GM18508 (cell line): ENCODE measurements at regions not wholly inside any gene's neighbourhood (a gene's known extent, or its start where the extent isn't known, plus 50 kb on each side); places are given as distances from the start of the nearest gene placed in this dataset.
"Not testable (repeated sequence)": the region's sequence is repeated elsewhere in the genome, so short reads cannot be mapped to it uniquely, and the experiment has no call there.

Experiments
- ATAC-seq: cut with Tn5 transposase; IDR thresholded peaks from one replicate; pipeline ENCODE4 v1.9.1; 2021; ENCODE audit warnings: moderate number of reproducible peaks; ENCODE audit not compliant: insufficient read depth, unreplicated experiment

DNA sequence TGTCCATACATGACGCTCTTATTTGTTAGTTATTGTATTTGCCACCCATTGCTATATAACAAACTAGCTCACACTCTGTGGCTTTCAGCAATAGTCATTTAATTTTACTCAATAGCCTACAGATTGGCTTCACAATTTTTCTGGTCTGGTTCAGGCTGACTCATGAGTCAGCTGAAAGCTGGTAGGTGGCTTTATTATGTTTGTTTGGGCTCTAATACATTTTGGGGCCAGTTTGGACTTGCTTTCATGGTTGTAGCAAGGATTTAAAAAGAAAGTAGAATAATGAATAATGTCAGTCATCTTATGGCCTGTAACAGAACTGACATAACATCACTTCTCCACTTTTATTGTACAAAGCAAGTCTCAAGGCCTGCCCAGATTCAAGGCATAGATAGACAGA is 338.7 kb downstream of the LRRIQ3 start:
- no peak for ATAC-seq

DNA sequence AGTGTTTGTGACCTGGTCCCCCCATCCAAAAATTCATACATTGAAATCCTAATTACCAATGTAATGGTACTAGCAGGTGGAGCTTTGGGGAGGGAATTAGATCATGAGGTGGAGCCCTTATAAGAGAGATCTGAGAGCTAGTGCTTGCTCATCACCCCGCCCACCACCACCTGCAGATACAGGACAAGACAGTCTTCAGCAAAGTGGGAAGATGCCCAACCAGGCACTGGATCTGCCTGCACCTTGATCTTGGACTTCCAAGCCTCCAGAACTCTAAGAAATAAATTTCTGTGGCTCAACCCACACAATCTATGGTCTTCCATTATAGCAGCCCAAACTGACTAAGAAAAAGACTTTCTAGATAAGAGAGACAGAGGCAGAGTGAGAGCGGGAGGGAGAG is 343.4 kb downstream of the LRRIQ3 start:
- ATAC-seq: no peak

- no peak for ATAC-seq
These were observed 355.5 kb downstream of the LRRIQ3 start for GRCh38 chr1:73842436-73842835.

- ATAC-seq: no peak
These were observed 358.1 kb downstream of the LRRIQ3 start for GRCh38 chr1:73839922-73840321.

- ATAC-seq: no peak
These were observed 365.4 kb downstream of the LRRIQ3 start for GRCh38 chr1:73832276-73833181.

DNA sequence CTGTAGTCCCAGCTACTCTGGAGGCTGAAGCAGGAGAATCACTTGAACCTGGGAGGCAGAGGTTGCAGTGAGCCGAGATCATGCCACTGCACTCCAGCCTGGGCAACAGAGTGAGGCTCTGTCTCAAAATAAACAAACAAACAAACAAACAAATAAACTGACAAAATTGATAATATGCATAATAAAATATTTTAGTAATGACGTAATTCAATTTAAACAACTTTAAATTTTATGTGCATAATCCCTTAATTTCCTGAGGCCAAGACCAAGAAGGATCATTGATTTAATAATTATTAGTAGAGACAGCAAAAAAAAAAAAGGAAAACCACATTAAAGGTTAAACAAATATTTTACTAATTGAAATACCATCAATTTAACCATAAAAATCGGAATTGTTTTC is 370.7 kb downstream of the LRRIQ3 start:
- ATAC-seq: not testable (repeated sequence)

- no peak for ATAC-seq
These were observed 373.9 kb downstream of the LRRIQ3 start for GRCh38 chr1:73824065-73824464.

DNA sequence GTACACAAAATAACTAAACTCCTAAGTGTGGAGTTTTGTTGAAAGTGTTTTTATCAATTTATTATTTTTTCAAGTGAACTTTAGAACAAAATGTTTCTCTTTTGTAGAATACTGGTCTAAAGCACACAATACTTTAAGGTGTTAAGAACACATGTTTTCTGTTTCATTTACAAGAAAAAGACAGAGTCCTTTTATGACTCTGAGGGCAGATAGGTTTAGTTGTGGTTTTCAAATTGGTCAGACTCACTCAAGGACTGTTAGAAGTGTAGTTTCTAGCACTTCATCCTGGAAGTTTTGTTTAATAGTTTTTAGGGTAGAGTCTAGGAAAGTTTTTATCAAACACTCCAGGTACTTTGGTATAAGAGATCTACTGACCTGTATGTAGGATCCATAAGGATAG is 376.5 kb downstream of the LRRIQ3 start:
- peak; percentile 89 for ATAC-seq

GRCh38 chr1:73820843-73821242 is 377.1 kb downstream of the LRRIQ3 start:
- no peak for ATAC-seq

DNA sequence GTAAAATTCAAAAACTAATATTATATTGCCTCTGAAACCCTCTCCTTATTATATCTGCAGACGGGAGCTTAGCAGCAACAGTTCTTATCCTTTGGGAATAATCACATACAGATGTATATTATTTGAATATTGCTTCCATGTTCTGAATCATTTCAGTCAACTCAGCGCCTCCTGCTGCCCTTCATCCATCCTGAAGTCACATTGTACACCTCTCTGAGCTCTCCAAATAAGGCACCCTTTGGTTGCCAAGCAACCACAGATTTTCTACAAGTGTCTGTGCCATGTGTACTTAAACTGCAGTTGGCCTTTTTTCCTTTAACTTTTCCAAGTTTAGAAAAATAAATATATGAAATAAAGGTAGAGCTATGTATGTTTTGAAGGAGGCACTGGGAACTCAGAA is 384.3 kb downstream of the LRRIQ3 start:
- no peak for ATAC-seq

- ATAC-seq: no peak
These were observed 384.7 kb downstream of the LRRIQ3 start for GRCh38 chr1:73813236-73813635.

DNA sequence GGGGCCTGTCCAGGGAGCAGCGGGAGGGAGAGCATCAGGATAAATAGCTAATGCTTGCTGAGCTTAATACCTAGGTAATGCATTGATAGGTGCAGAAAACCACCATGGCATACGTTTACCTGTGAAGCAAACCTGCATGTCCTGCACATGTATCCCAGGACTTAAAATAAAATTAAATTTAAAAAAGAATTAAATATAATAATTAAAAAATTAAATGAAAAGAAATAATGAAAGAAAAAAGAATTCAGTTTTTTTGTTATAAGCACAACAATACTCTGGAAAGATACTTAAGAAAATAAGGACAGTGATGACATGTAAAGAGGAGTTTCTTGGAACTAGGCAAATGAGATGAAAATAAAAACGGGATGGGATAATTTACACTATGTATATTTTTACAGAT is 386.2 kb downstream of the LRRIQ3 start:
- ATAC-seq: no peak

DNA sequence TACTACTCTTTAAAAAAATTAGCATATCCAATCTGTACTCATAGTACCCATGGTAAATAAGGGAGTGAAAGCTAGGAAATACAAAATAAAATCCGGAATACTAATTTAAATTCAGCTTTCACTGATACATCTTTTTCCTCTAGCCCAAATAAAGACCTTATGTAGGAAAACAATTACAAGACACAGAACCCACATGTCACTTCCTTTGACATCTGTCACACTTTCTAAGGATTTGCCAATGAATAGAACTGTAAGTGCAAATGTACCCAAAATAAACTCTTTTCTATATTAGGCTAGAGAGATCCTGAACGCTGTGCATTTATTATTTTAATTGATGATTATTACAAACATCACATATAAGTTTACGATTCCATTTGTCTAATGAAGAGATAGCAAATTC is 393.0 kb downstream of the LRRIQ3 start:
- no peak for ATAC-seq

GRCh38 chr1:73803380-73803779 is 394.6 kb downstream of the LRRIQ3 start:
- no peak for ATAC-seq

DNA sequence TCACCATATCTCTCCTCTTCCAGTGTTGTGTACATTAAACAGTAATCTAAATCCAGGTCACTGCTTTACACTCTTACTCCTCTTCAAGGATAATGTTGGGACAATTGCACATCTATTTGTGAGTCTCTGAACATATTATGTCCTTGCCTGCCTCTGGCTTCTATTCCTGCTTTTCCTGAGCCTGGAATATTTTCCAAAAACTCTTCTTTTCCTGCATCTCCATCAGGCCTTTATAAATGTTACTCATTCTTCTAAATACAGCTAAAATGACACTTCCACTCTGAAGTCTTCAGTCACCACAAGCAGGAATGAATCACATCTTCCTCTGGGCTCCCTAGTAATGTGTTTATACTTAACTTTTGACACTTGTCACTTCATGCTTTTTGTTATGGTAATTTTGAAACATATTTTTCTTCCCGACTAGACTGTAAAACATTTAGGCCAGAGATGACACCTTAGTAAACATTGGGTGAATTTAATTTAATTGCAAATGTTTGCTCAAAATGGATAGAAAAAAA is 396.0 kb downstream of the LRRIQ3 start:
- ATAC-seq: no peak

DNA sequence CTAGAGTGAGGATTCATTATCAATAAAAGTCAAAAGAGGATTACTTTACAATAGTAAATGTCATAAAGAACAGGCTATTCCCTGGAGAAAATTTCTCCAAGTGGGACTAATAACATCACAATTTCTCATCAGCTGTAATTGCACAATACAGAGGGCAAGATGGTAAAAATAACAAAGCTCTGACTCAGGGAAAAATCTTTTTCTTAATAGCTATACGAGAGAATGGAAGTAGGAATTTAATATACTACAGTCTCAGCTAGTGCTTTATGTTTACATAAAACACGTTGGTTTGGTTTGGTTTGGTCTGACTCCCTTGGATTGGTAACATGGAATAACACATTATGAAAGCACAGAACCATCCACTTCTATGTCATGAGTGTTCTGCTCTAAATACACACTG is 397.6 kb downstream of the LRRIQ3 start:
- no peak for ATAC-seq

- no peak for ATAC-seq
These were observed 408.0 kb downstream of the LRRIQ3 start for GRCh38 chr1:73789965-73790364.

- ATAC-seq: no peak
These were observed 413.9 kb downstream of the LRRIQ3 start for GRCh38 chr1:73784026-73784425.

DNA sequence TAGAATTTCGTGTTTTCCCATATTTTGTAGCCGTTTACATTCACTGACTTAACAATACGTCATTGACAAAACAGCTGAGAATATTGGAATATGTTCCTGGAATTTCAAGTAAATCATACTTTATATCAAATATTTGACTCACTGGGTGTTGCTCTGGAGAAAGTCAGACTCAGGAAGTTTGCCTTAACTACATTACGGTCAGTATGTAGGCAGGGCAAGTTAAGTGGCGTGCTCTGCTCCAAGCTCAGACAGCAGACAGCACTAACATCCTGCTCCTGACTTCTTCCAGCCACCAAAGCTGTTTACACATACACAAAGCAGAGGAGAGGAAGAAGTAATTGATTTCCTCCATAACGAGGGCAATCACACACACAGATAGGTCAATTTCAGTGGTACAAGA is 414.6 kb downstream of the LRRIQ3 start:
- ATAC-seq: no peak

GRCh38 chr1:73782901-73783300 is 415.1 kb downstream of the LRRIQ3 start:
- ATAC-seq: no peak

GRCh38 chr1:73781251-73781650 is 416.7 kb downstream of the LRRIQ3 start:
- no peak for ATAC-seq

- no peak for ATAC-seq
These were observed 419.5 kb downstream of the LRRIQ3 start for GRCh38 chr1:73778471-73778870.
